HL-60/S4 (cell line): ENCODE measurements at regions not wholly inside any gene's neighbourhood (a gene's known extent, or its start where the extent isn't known, plus 50 kb on each side); places are given as distances from the start of the nearest gene placed in this dataset.
"Not testable (repeated sequence)": the region's sequence is repeated elsewhere in the genome, so short reads cannot be mapped to it uniquely, and the experiment has no call there.

Experiments used
- in situ Hi-C: fragments of 300-500 bp; cut with MboI; formaldehyde crosslinking; loops from 2 replicates; pipeline ENCODE4 v1.14.3; 2022; ENCODE audit warnings: low sequenced_read_pairs

DNA sequence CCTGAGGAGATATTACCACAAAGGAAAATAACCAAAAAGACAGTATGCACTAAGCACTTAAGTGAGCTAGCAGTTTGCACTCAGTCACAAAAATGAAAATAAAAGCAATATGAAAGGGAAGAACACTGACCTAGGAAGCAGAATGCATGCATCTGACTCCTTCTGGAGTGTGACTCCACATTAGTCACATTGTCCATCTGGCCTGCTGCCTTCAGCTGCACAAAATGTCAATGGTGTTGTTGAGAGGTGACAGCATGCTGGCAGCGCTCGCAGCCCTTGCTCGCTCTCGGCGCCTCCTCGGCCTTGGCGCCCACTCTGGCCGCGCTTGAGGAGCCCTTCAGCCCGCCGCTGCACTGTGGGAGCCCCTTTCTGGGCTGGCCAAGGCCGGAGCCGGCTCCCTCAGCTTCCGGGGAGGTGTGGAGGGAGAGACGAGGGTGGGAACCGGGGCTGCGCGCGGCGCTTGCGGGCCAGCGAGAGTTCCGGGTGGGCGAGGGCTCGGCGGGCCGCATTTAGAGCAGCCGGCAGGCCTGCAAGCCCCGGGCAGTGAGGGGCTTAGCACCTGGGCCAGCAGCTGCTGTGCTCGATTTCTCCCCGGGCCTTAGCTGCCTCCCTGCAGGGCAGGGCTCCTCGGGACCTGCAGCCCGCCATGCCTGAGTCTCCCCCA, 874.8 kb downstream of the RAB28 start:
- in situ Hi-C loops: not testable (repeated sequence)

DNA sequence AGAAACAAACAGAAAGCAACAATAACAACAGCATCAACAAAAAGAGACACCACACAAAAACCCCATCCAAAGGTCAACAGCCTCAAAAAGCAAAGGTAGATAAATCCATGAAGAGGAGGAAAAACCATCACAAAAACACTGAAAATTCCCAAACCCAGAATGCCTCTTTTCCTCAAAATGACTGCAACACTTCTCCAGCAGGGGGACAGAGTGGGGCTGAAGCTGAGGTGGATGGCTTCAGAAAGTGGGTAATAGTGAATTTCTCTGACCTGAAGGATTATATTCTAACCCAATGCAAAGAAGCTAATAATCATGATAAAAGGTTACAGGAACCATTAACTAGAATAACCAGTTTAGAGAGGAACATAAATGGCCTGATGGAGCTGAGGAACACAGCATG, 888.2 kb downstream of the RAB28 start:
- in situ Hi-C loops: no loop called here

DNA sequence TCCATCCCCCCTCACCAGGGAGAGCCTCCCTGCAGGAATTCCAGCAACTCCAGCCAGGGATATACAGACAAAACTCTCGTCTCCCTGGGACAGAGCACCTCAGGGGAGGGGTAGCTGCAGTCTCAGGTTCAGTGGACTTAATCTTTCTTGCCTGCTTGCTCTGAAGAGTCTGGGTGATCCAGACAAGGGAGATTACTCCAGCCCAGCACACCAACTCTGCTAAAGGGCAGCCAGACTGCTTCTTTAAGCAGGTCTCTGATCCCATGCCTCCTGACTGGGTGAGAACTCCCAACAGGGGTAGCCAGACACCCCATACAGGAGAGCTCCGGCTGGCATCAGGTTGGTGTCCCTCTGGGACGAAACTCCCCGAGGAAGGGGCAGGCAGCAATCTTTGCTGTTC, 888.7 kb downstream of the RAB28 start:
- in situ Hi-C loops: no loop called here

DNA sequence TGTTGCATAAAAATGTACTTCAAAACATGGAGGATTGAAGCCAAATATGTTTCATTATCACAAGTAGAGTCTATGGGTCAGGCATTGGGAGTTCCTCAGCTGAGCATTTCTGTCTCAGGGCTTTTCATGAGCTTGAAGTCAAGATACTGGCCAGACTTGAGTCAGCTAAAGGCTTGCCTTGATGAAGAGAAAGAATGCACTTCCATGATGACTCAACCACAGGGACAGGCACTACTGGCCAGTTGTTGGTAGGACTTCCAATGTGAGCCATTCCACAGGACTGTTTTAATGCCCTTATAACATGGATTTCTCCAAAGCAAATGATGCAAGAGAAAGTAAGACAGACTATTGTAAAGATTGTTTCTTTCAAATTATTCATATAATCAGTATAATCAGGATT, 895.6 kb downstream of the RAB28 start:
- in situ Hi-C loops: no loop called here

DNA sequence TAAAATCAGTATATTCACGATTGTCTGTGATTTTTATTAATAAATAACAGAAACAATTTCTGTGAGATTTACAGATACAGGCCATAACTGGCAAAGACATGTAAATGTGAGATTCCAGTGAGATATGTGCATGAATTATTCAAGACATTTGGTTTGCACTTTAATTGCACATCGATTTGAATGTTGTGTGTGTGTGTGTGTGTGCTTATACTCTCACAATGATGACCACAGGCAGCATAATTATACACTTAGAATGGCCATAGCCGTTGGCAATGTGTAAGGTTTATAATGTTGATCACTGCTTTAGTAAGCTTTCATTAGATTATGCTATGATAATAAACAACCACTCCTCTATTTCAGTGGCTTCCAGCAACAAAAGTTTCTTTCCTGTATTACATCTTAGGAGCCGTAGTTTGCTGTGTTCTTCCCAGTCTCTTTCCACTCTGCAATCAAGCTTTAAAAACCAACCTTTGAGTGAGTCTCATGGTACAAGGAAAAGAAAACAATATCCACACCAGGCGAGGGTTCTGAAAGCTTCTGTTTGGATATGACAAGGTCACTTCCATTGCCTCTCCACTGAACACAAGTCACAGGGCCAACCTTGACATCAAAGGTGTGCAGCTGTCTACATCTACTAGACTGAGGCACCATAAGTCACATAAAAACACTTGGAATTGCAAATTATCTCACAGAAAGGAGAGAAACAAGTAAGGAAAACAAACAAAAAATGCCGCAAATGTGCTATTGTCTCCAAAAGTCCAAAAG, 897.7 kb downstream of the RAB28 start:
- in situ Hi-C loops: no loop called here

DNA sequence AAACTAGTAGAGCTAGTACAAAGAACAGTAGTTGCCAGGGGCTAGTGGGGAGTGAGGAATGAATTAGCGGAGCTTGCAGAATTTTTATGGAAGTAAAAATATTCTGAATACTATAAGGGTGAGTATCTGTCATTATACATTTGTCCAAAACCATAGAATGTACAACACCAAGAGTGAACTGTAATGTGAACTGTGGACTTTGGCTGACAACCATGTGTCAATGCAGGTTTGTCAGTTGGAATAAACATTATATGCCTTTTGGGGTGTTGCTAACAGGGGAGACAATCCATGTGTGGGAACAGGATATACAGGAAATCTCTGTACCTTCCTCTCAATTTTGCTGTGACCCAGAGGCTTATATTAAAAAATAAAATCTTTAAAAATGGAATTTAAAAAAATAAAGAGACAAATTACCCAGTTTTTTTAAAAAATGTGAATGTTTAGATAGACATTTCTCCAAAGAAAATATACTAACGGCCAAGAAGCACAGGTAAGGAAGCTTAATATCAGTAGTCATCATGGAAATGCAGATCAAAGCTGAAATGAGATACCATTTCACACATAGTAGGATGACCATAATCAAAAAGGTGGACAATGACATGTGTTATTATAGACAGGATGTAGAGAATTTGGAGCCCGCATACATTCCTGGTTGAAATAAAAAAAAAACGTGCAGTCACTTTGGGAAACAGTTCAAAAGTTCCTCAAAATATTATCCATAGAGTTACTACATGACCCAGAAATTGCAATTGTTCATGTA, 899.8 kb downstream of the RAB28 start:
- in situ Hi-C loops: no loop called here

DNA sequence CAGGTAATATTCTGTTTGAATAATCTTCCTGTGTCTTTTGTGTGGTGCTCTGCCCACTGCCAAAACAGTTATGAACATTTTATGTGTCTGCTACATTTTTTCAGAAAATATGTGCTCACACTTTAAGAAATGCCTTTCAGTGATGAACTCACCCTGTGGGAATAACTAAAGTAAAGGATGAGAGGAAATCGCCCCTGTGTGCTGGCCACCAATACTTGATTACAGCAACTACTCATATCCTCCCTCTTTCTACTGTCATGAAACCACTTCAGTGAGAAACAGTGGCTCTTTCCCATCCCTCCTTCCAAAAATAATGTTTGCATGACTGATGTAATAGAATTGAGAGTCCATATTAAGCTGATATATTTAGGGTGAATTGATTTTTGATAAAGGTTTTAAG, 900.9 kb downstream of the RAB28 start:
- in situ Hi-C loops: no loop called here

DNA sequence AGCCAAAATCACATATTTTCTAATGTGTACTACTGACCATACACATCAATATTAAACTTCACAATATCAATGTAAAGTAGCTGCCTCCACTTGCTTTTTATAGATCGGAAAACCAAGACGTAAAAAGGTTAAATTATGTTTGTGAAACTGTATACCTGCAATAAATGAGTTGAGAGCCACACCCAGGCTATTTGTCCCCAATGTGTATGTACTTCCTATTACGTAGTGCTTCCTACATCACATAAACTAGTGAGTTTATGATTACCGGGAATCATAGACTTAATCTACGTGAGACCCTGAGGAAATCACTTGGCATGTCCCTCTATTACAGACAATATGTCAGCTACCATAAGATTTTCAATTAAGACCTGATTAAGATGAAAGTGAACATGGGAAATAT, 903.4 kb downstream of the RAB28 start:
- in situ Hi-C loops: no loop called here

DNA sequence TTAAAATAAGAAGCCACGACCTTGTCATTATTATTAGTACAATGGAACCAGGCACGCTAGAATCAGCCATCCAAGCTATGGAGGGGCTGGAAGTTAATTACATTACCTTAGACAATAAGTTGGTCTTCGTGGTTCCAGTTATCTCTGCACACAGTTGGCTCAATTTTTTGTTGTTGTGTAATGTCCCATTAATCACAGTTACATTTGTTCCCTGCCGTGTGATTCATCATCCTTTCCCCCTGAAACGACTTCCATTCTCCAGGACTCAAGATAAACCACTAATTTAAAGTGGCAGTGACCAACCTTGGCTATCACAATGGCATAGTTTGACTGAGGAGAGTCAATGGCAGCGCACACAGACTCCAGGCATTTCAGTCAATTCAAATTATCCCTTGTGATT, 905.0 kb downstream of the RAB28 start:
- in situ Hi-C loops: no loop called here

DNA sequence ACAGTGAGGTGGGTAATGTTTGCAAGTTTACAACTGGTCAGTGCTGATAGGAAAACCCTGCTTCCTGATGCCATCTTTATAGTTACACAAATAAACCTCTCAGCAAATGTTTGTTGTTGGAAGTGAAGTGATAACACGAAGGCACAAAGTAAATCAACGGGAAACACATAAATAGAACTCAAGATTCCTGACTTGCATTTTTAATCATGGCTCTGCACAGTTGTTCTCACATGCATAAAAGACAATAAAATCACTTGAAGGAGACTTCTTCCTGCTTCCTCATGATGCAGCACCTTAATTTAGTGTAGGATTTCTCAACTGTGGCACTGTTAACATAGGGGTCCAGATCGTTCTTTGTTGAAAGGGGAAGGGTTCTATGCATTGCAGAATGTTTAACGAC, 907.7 kb downstream of the RAB28 start:
- in situ Hi-C loops: no loop called here

DNA sequence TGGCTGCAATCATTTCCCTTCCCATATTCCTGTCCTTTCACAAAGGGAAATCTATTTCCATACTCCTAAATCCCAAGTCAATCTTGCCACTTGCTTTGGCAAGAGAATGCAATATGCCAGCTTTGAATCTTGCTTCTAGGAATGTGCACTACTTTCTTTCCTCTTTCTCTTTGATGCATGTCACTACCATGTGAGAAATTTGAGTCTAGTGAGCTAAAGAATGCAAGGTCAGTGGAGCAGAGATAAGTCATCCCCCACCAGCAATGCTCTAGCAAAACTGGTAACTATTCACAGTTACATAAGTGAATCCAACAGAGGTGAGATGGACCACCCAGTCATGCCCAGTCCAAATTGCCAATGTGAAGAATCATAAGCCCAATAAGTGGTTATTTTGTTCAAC, 910.4 kb downstream of the RAB28 start:
- in situ Hi-C loops: no loop called here

DNA sequence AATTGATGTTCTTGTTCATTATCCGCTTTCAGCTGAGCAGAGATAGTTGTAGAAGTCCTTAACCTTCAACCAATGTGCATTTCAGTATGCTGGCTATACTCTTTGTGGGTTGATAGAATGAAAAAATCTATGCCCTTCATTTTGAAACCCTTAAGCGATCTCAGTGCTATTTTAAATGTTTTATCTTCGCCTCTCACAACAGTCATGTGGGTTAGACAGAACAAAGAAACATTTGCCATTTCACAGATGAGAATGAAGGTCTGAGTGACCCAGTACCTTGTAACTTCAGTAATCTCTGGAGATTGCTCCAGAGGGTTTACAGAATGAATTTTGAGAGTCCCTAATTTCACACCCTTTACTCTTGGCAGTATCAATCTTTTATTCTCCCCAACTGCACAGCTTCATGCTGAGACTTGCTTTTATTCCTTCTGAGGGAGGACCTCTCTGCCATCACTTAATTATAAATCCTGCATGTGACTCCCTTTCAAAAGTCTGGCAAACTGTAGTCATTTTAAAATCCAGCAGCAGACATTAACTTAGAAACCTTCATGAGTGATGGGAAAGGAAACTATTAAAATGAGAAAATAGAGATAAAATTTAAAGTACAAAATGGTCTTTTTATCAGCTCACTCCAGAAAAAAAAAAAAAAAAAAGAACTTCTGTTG, 921.5 kb downstream of the RAB28 start:
- in situ Hi-C loops: no loop called here

DNA sequence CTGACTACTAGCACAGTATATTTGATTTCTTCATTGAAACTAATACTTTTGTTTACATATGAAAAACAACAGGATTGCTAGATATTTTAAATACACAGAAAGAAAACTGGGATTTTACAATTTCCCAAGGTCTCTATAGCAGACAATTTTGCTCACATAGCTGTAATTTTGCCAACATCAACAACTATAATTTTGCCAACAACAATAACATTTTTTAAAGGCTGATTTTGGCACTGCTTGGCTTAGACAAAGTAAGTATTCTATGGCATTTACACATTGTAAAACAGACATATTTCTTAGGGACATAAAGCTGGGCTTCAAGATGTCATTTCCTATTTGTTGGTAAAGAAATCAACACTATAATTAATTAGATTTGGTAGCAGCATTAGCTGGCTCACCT, 922.1 kb downstream of the RAB28 start:
- in situ Hi-C loops: no loop called here

DNA sequence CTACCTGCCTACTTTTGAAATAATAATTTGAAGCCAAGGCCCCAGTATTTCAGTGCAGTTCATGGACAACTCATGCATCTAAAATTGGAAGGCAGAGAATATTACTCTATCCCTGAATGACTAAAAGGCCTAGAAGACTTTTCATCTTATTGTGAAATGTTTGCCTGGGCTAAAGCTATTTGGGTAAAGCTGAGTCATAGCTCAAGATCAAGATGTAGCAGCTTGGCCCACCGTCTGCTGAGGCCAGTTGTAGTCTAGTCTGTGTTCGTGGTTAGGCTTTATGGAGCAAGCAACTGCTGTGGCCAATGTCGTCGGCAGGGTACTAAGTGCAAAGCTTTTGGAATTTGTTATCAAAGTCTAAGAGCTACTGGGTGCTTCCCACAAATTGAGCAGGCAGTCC, 929.1 kb downstream of the RAB28 start:
- in situ Hi-C loops: no loop called here

DNA sequence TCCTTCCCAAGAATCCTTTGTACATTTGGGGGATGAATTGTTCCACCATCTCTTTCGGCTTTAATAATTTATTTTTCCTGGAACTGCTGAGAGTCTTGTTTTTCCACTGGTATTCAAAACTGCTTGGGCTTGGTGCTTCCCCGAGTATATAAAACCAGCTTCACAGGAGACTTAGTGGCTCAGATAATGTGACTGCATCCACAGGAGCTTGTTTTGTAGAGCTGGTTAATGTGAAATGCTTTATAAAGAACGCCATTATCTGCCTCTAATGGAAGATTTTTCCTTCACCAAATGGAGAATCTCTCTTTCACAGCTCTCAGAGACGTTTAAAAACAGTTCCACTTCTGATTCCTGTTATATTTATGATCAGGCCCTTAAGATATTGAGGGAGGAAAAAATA, 935.5 kb downstream of the RAB28 start:
- in situ Hi-C loops: no loop called here

DNA sequence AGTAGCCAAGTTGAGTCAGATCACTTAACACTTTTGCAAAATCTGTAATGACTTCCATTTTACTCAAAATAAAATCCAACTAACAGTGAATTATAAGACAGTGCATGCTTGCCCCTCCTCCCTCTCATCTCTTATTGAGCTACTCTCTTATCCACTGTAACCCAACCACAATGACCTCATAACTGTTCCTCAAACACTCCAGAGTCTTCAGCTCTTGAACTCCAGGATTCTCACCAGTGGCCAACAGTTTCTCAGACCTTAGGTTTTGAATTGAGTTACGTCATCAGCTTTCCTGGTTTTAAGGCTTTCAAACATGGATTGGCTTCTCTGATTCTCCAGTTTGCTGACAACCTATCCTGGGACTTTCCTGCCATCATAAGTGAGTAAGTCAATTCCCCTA, 938.3 kb downstream of the RAB28 start:
- in situ Hi-C loops: no loop called here

DNA sequence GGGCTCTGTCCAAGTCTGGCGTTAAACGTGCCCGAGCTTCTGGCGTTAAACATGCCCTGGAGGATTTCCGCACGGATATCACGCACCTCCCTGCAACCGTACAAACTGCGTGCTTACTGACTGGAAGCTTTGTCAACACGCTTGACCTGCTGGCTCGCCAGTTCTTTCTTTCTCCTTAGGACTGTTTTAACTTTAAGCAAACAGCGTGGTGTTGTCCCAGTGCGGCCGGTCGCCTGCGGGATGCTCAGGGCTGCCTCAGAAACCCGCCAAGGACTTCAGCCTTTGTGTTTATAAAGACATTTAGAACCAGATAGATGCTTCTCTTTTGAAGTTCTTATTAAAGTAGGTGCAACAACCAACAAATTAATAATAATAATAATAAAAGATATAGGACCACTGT, 946.0 kb downstream of the RAB28 start:
- in situ Hi-C loops: no loop called here

DNA sequence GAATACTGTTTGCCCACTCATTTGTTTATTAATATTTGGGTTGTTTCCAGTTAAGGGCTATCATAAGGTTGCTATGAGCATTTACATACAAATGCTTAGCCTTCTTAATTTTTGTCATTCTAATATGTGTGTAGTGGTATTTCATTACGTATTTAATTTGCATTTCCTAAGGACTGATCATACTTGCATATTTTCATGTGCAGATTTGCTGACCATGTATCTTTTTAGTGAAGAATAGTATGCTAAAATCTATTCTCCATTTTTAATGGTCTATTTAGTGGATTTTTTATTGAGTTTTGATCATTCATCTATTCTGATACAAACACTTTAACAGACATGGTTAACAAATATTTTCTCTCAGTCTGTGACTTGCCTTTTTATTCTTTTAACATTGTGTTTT, 949.5 kb downstream of the RAB28 start:
- in situ Hi-C loops: no loop called here

DNA sequence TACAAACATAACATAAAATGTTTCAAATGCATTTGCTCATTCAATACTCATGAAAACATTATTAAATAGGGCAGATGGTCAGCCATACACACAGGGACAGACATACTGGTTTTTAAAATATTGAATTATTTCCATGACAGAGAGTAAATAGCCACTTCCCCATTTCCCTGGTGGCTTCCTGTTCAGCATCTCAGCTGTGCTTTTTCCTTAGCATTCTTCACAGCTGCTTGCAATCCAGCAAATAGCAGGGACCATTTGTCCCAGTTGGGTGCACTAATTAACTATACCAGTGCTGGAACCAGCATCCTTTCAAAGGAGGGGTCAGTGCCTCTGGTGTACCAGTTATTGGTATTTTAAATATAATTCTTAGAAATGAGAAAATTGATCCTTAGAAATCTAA, 964.7 kb downstream of the RAB28 start:
- in situ Hi-C loops: no loop called here

DNA sequence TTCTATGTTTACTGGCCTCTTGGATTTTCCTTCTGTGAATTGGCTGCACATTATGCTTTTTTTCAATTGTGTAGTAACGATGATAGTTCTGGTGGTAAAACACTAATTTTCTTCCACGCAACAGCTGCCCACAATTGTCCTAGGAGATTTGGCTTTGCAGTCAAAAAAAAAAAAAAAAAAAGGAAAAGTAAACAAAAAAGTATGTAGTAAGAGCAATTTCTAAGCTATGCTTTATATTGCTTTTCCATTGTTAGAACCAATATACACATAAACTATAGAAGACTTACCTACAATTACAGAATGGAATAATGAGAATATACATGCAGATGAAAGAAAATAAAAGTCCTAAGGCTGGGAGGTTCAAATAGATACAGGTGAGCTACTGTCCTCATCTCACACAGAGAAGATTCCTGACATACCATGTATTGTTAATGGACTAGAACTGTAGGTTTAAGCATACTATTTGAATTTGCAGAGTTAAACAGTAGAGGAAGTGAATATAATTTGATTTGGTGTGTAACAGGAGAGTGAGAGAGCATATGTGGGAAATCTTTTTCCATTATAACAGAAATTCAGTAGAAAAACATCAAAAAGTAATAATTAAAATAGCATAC, 976.2 kb downstream of the RAB28 start:
- in situ Hi-C loops: no loop called here

DNA sequence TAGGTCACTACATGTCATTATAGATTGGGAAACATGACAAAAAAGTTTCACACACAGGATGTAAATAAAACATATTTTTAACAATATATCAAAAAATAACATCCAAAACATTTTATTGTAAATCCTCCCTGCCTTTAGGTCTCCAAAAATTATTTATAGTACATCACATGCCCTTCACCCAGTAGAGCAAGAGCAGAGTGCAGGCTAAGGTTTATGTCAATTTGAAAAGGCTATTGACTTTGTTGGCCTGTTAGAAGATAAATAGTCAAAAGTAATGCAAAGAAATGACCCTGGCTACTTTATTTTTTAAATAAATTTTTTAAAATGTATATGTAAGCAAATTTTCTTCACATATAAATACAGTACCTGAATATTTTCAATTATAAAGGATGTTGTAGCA, 983.7 kb downstream of the RAB28 start:
- in situ Hi-C loops: no loop called here
